Peyer's patch (tissue), 4 donors: ENCODE measurements at regions not wholly inside any gene's neighbourhood (a gene's known extent, or its start where the extent isn't known, plus 50 kb on each side); places are given as distances from the start of the nearest gene placed in this dataset.

Experiments used
- CTCF ChIP-seq, 6 experiments: fragments of 450-650 bp in 4 of 6; fragments of 200-600 bp in 2 of 6; sonication (generic) in 1 of 6; IDR thresholded peaks; one replicate each; pipeline ENCODE4 v1.5.1; 2017 to 2019; ENCODE audit warnings: antibody characterized with exemption in 6 of 6, mild to moderate bottlenecking in 3 of 6, moderate library complexity in 1 of 6
- POLR2A ChIP-seq, 2 donors: fragments of 450-650 bp; IDR thresholded peaks; one replicate each; pipeline ENCODE4 v1.5.1; 2017; ENCODE audit warnings: antibody characterized with exemption in 2 of 2, mild to moderate bottlenecking in 2 of 2, moderate library complexity in 2 of 2

DNA sequence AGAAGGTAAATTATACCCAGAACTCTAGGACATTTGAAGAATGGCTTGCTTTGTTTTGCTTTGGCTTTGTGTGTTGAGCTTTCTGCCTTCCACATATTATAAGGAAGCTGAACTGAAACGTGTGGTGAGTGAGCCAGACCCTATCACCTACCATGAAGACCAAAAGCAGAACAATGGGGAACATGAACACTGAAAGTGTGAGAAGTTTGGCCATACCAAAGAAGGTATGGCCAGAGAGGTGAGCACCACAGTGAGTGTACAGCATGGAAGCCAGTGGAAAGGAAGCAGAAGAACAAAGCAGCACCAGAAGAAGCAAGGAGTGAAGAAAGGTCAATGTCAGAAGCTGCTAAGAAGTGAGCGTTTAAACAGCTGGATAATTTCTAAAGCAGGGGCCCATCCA, 59.7 kb upstream of the CCDC71L start:
- TF ChIP-seq CTCF (IDR thresholded peaks at IDR 0.05) = no peak
- TF ChIP-seq POLR2A (IDR thresholded peaks at IDR 0.05) = no peak
